Panc1 (cell line): ENCODE measurements at regions not wholly inside any gene's neighbourhood (a gene's known extent, or its start where the extent isn't known, plus 50 kb on each side); places are given as distances from the start of the nearest gene placed in this dataset.

Experiments used
- ATAC-seq: fragments of 200-7000 bp; cut with Tn5 transposase; 2 replicates; pipeline ENCODE4 v1.9.1; 2020; ENCODE audit warnings: mild to moderate bottlenecking, moderate library complexity
- BruUV-seq: library from RNA; stranded (reverse); fragments of 400-500 nt; replicated peaks from 2 replicates; lab custom pipeline; 2021; lab: Mats Ljungman, UMichigan
- CTCF ChIA-PET: fragments of 300-600 bp; sonication (Branson Sonifier 250); formaldehyde crosslinking; loops from one replicate; lab custom pipeline; 2022; ENCODE audit warnings: antibody characterized with exemption; lab: Charles Lee
- POLR2A ChIA-PET: fragments of 300-600 bp; sonication (Branson Sonifier 250); formaldehyde crosslinking; loops from one replicate; lab custom pipeline; 2022; ENCODE audit warnings: antibody characterized with exemption; lab: Charles Lee
- DNase-seq: peaks from one replicate; pipeline ENCODE4 v3.0.0-alpha.2; 2010; ENCODE audit warnings: low read depth, low spot score
- H3K27ac ChIP-seq: 2 replicates; pipeline ENCODE4 v1.5.1; 2011; ENCODE audit warnings: mild to moderate bottlenecking, low read length, inconsistent platforms
- H3K27me3 ChIP-seq: fragments of 200-500 bp; sonication (Bioruptor generic); 2 replicates; pipeline ENCODE4 v1.6.0; 2014; ENCODE audit warnings: low read length, inconsistent platforms; ENCODE audit not compliant: control insufficient read depth, insufficient read depth
- H3K36me3 ChIP-seq: fragments of 200-500 bp; sonication (Bioruptor generic); 2 replicates; pipeline ENCODE4 v1.5.1; 2014; ENCODE audit warnings: inconsistent platforms, mild to moderate bottlenecking, low read length, moderate library complexity; ENCODE audit not compliant: control insufficient read depth, insufficient read depth
- H3K4me1 ChIP-seq: 2 replicates; pipeline ENCODE4 v1.5.1; 2011; ENCODE audit warnings: inconsistent platforms, mild to moderate bottlenecking, low read length, moderate library complexity; ENCODE audit not compliant: control insufficient read depth, insufficient read depth
- H3K4me3 ChIP-seq, 2 experiments: 2 replicates each; pipeline ENCODE4 v1.5.1; 2011 to 2012; ENCODE audit warnings: low read depth in 2 of 2, low read length in 2 of 2, mild to moderate bottlenecking in 2 of 2, inconsistent platforms in 1 of 2, moderate library complexity in 1 of 2
- H3K9me3 ChIP-seq: fragments of 200-500 bp; sonication (Bioruptor generic); 2 replicates; pipeline ENCODE4 v1.5.1; 2014; ENCODE audit warnings: low read depth, mild to moderate bottlenecking, inconsistent platforms, low read length, moderate library complexity; ENCODE audit not compliant: control insufficient read depth, insufficient read depth
- POLR2AphosphoS5 ChIP-seq: IDR thresholded peaks from 2 replicates; pipeline ENCODE4 v1.6.1; 2012; ENCODE audit warnings: mild to moderate bottlenecking, low read depth, low read length, moderate library complexity
- SIN3A ChIP-seq: IDR thresholded peaks from 2 replicates; pipeline ENCODE4 v1.6.1; 2012; ENCODE audit warnings: low read depth, mild to moderate bottlenecking, low read length, moderate library complexity, borderline replicate concordance; ENCODE audit not compliant: insufficient read depth
- TCF7L2 ChIP-seq: IDR thresholded peaks from 2 replicates; pipeline ENCODE4 v1.6.1; 2011; ENCODE audit warnings: mild to moderate bottlenecking, low read depth, low read length, inconsistent platforms
- in situ Hi-C: cut with HindIII; loops from 2 replicates; pipeline ENCODE4 v1.10.0; 2016; ENCODE audit warnings: low sequenced_read_pairs, low pct_unique_long_range_greater_than_20kb
- intact Hi-C: fragments of 100-400 bp; cut with micrococcal nuclease; formaldehyde crosslinking; loops from one replicate; pipeline ENCODE4 v1.10.0; 2022; ENCODE audit not compliant: unreplicated experiment
- TF ChIP-seq, protein P1 (sequence below), 2 experiments: IDR thresholded peaks; 2 replicates each; pipeline ENCODE4 v1.6.1; 2011 to 2012; ENCODE audit warnings: low read depth in 2 of 2, control low read depth in 1 of 2, low read length in 1 of 2, mild to moderate bottlenecking in 1 of 2, moderate library complexity in 1 of 2; ENCODE audit not compliant: insufficient read depth in 1 of 2
- TF ChIP-seq, protein P2 (sequence below): fragments of 450-650 bp; IDR thresholded peaks from 2 replicates; pipeline ENCODE4 v1.5.1; 2017; ENCODE audit warnings: mild to moderate bottlenecking

- no peak for ATAC-seq
- intact Hi-C loops (no loop called here), in situ Hi-C loops (no loop called here)
- no peak for TF ChIP-seq SIN3A
- TF ChIP-seq, protein P1, sequence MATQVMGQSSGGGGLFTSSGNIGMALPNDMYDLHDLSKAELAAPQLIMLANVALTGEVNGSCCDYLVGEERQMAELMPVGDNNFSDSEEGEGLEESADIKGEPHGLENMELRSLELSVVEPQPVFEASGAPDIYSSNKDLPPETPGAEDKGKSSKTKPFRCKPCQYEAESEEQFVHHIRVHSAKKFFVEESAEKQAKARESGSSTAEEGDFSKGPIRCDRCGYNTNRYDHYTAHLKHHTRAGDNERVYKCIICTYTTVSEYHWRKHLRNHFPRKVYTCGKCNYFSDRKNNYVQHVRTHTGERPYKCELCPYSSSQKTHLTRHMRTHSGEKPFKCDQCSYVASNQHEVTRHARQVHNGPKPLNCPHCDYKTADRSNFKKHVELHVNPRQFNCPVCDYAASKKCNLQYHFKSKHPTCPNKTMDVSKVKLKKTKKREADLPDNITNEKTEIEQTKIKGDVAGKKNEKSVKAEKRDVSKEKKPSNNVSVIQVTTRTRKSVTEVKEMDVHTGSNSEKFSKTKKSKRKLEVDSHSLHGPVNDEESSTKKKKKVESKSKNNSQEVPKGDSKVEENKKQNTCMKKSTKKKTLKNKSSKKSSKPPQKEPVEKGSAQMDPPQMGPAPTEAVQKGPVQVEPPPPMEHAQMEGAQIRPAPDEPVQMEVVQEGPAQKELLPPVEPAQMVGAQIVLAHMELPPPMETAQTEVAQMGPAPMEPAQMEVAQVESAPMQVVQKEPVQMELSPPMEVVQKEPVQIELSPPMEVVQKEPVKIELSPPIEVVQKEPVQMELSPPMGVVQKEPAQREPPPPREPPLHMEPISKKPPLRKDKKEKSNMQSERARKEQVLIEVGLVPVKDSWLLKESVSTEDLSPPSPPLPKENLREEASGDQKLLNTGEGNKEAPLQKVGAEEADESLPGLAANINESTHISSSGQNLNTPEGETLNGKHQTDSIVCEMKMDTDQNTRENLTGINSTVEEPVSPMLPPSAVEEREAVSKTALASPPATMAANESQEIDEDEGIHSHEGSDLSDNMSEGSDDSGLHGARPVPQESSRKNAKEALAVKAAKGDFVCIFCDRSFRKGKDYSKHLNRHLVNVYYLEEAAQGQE (IDR thresholded peaks at IDR 0.05; ENCODE audit: insufficient read depth in 1 of 2, low read depth in 2 of 2, low read length in 1 of 2): no peak
- TF ChIP-seq TCF7L2: no peak
- no peak for TF ChIP-seq POLR2AphosphoS5
- TF ChIP-seq, protein P2, sequence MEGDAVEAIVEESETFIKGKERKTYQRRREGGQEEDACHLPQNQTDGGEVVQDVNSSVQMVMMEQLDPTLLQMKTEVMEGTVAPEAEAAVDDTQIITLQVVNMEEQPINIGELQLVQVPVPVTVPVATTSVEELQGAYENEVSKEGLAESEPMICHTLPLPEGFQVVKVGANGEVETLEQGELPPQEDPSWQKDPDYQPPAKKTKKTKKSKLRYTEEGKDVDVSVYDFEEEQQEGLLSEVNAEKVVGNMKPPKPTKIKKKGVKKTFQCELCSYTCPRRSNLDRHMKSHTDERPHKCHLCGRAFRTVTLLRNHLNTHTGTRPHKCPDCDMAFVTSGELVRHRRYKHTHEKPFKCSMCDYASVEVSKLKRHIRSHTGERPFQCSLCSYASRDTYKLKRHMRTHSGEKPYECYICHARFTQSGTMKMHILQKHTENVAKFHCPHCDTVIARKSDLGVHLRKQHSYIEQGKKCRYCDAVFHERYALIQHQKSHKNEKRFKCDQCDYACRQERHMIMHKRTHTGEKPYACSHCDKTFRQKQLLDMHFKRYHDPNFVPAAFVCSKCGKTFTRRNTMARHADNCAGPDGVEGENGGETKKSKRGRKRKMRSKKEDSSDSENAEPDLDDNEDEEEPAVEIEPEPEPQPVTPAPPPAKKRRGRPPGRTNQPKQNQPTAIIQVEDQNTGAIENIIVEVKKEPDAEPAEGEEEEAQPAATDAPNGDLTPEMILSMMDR: no peak
- POLR2A ChIA-PET: no interaction called here
- Histone ChIP-seq H3K4me3 (no peak overlapping the region), H3K27me3 (no peaks in the 10 kb centered on the region), H3K36me3 (no peaks in the 10 kb centered on the region), H3K4me1 (no peaks in the 10 kb centered on the region), H3K27ac (no peak overlapping the region), H3K9me3 (no peaks in the 10 kb centered on the region)
- CTCF ChIA-PET: no interaction called here
- BruUV-seq: no TSS peak
- DNase-seq: no peak
Observed at GRCh38 chr5:30524428-30524827, 669.1 kb upstream of the CDH6 start.

DNA sequence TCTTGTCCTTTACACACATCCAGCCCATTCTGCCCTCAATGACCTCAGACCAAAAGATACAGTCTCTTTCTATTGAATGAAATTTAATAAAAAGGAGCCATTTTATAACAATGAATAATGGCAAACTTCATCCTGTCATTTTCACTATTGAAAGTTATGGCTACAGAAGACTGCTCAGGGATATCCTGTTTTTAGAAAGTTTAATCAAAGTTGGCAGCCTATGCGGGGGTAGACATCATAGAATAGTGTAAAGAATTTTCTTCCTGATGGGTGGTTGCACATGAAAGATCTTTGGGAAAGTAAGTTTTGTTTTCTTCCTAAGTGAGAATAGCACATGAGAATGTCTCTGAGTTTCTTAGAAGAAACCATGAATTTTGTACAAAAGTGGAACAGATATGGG, 670.4 kb upstream of the CDH6 start:
- ChIA-PET CTCF (no interaction called here), POLR2A (no interaction called here)

More for the DNA sequence above, 670.4 kb upstream of the CDH6 start:
- ATAC-seq (no peak), DNase-seq (no peak)
- BruUV-seq: no TSS peak
- H3K9me3 ChIP-seq: no peaks in the 10 kb centered on the region
- H3K4me3 ChIP-seq: no peak overlapping the region
- H3K36me3 ChIP-seq: no peaks in the 10 kb centered on the region
- H3K27me3 ChIP-seq: no peaks in the 10 kb centered on the region
- intact Hi-C loops: no loop called here
- no peaks in the 10 kb centered on the region for H3K4me1 ChIP-seq
- in situ Hi-C loops: no loop called here
- TF ChIP-seq, protein P1 (IDR thresholded peaks at IDR 0.05; ENCODE audit: insufficient read depth in 1 of 2, low read depth in 2 of 2, low read length in 1 of 2): no peak
- no peak overlapping the region for H3K27ac ChIP-seq
